Ascending aorta (tissue), 2 donors: ENCODE measurements at regions not wholly inside any gene's neighbourhood (a gene's known extent, or its start where the extent isn't known, plus 50 kb on each side); places are given as distances from the start of the nearest gene placed in this dataset.
"Not testable (repeated sequence)": the region's sequence is repeated elsewhere in the genome, so short reads cannot be mapped to it uniquely, and the experiment has no call there.

Experiments
- DNase-seq, 2 donors: peaks; one replicate each; pipeline ENCODE4 v3.0.0-alpha.2; 2019; ENCODE audit warnings: low spot score in 2 of 2
- H3K27ac ChIP-seq, 2 donors: fragments of 200-600 bp; sonication (generic); one replicate each; pipeline ENCODE4 v1.5.1; 2016 to 2017; ENCODE audit warnings: mild to moderate bottlenecking in 1 of 2
- H3K27me3 ChIP-seq: fragments of 200-600 bp; sonication (generic); one replicate; pipeline ENCODE4 v1.5.1; 2017
- H3K36me3 ChIP-seq, 2 donors: fragments of 200-600 bp; sonication (generic); one replicate each; pipeline ENCODE4 v1.5.1; 2016
- H3K4me1 ChIP-seq, 2 donors: fragments of 200-600 bp; sonication (generic); one replicate each; pipeline ENCODE4 v1.5.1; 2016 to 2017; ENCODE audit warnings: mild to moderate bottlenecking in 1 of 2
- H3K4me3 ChIP-seq, 2 donors: fragments of 200-600 bp; sonication (generic); one replicate each; pipeline ENCODE4 v1.5.1; 2016 to 2017; ENCODE audit warnings: mild to moderate bottlenecking in 1 of 2
- H3K9me3 ChIP-seq, 2 donors: fragments of 200-600 bp; sonication (generic); one replicate each; pipeline ENCODE4 v1.5.1; 2016
- CTCF ChIP-seq, 3 experiments: fragments of 200-600 bp in 2 of 3; fragments of 450-650 bp in 1 of 3; sonication (generic) in 2 of 3; IDR thresholded peaks; one replicate each; pipeline ENCODE4 v1.5.1; 2016 to 2019; ENCODE audit warnings: antibody characterized with exemption in 3 of 3, mild to moderate bottlenecking in 1 of 3, moderate library complexity in 1 of 3
- intact Hi-C: fragments of 100-400 bp; cut with DNase I; formaldehyde crosslinking; loops from one replicate; pipeline ENCODE4 v1.15.1; 2023

DNA sequence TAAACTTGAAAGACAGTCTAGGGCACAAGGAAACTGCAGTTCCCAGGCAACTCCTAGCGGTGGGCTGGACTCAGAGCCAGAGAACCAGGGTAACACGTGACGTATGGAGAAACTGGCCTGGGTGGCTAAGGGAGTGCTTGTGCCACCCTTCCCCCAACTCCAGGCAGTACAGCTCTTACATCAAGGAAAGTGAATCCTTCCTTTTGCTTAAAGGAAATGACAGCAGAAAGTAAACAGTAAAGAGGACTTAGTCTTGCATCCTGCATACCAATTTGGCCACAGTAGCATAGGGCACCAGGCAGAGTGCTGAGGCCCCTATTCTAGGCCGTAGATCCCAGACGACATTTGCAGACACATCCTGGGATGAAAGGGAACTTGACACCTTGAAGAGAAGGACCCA is 322.8 kb downstream of the CD109 start:
- Histone ChIP-seq H3K27ac (no peak overlapping the region), H3K4me1 (no peaks in the 10 kb centered on the region), H3K36me3 (no peaks in the 10 kb centered on the region), H3K27me3 (no peaks in the 10 kb centered on the region), H3K4me3 (no peak overlapping the region), H3K9me3 (no peaks in the 10 kb centered on the region)
- no peak for TF ChIP-seq CTCF (IDR thresholded peaks at IDR 0.05)
- intact Hi-C loops, result no loop called here
- DNase-seq, result no peak

DNA sequence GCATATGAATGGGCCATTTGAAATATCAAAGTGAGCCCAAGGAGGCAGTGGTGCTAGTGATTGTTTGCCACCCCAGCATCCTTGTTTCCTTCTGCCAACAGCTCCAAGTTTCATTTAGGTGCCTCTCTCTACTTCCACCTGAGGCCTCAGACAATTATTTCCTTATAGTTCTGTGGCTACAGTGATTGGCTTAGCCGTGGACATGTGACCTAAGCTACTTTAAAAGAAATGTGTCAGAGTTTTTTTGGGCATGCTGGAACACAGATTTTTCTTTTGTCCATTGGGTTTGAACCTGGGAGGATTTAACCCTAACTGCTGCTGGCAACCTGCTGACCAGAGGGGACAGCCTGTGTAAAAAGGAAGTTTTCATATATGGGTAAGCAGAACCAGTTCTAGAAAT is 319.4 kb downstream of the CD109 start:
- Histone ChIP-seq H3K9me3 (no peaks in the 10 kb centered on the region), H3K27ac (no peak overlapping the region), H3K4me1 (no peaks in the 10 kb centered on the region), H3K27me3 (no peaks in the 10 kb centered on the region), H3K4me3 (no peak overlapping the region), H3K36me3 (no peaks in the 10 kb centered on the region)
- DNase-seq, result no peak
- TF ChIP-seq CTCF (IDR thresholded peaks at IDR 0.05), result no peak
- intact Hi-C loops, result no loop called here

GRCh38 chr6:74000666-74001490 is 304.9 kb downstream of the CD109 start:
- Histone ChIP-seq H3K4me3 (no peak overlapping the region), H3K36me3 (no peaks in the 10 kb centered on the region), H3K27me3 (no peaks in the 10 kb centered on the region), H3K9me3 (no peaks in the 10 kb centered on the region), H3K27ac (no peak overlapping the region), H3K4me1 (no peaks in the 10 kb centered on the region)
- TF ChIP-seq CTCF (IDR thresholded peaks at IDR 0.05), result no peak
- DNase-seq, result no peak
- intact Hi-C loops, result no loop called here

DNA sequence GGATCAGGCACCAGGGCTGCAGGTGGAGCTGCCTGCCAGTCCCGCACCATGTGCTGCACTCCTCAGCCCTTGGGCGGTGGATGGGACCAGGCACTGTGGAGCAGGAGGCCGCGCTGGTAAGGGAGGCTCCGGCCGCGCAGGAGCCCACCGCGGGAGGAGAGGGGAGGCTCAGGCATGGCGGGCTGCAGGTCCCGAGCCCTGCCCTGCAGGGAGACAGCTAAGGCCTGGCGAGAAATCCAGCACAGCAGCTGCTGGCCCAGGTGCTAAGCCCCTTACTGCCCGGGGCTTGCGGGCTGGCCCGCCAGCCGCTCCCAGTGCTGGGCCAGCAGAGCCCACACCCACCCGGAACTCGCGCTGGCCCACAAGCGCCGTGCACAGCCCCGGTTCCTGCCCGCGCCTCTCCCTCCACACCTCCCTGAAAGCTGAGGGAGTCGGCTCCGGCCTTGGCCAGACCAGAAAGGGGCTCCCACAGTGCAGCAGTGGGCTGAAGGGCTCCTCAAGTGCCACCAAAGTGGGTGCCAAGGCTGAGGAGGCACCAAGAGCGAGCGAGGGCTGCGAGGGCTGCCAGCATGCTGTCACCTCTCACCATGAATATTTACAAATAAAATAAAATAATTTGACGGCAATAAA is 294.7 kb downstream of the CD109 start:
- H3K9me3 ChIP-seq, H3K4me1 ChIP-seq, intact Hi-C loops: not testable (repeated sequence)

GRCh38 chr6:73989428-73989827 is 293.4 kb downstream of the CD109 start:
- no peak overlapping the region for H3K27ac ChIP-seq
- no peak overlapping the region for H3K4me3 ChIP-seq
- no peaks in the 10 kb centered on the region for H3K36me3 ChIP-seq
- intact Hi-C loops, result no loop called here
- no peaks in the 10 kb centered on the region for H3K9me3 ChIP-seq
- no peaks in the 10 kb centered on the region for H3K27me3 ChIP-seq
- no peak for DNase-seq
- TF ChIP-seq CTCF (IDR thresholded peaks at IDR 0.05), result no peak
- H3K4me1 ChIP-seq, result no peaks in the 10 kb centered on the region

More for the DNA sequence above, 294.7 kb downstream of the CD109 start:
- DNase-seq, H3K27me3 ChIP-seq, H3K36me3 ChIP-seq, H3K4me3 ChIP-seq, H3K27ac ChIP-seq: not testable (repeated sequence)

DNA sequence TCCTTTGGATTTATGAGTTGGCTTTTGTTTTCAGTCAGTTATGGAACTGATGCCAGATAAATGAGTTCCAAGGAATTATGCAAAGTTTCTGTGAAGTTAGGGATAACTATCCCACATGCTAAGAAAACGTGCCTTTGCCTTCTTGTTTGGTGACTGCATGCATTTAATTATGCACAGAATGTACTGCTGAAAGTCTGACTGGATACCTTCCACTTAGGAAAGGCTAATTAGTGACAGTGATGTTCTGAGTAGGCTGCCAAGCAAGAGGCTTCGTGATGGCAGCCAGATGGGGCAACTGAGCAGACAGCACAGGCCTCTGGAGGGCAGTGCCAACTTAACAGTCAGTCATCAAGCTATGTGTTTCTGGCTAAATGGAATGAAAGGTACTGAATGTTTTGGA is 289.9 kb downstream of the CD109 start:
- peaks cover 0 to 3% of the 10 kb centered on the region in 2 donors for H3K9me3 ChIP-seq
- H3K27me3 ChIP-seq, result no peaks in the 10 kb centered on the region
- intact Hi-C loops, result no loop called here
- no peaks in the 10 kb centered on the region for H3K4me1 ChIP-seq
- no peak for DNase-seq
- TF ChIP-seq CTCF (IDR thresholded peaks at IDR 0.05), result peak in 1 of 3 experiments; percentile 4
- H3K27ac ChIP-seq, result no peak overlapping the region
- H3K4me3 ChIP-seq, result no peak overlapping the region
- H3K36me3 ChIP-seq, result no peaks in the 10 kb centered on the region
